GM18505 (cell line): ENCODE measurements at regions not wholly inside any gene's neighbourhood (a gene's known extent, or its start where the extent isn't known, plus 50 kb on each side); places are given as distances from the start of the nearest gene placed in this dataset.

ENCODE experiments used
- ATAC-seq: cut with Tn5 transposase; IDR thresholded peaks from one replicate; pipeline ENCODE4 v1.9.1; 2021; ENCODE audit not compliant: unreplicated experiment
- POLR2A ChIP-seq: IDR thresholded peaks from 4 replicates; pipeline ENCODE4 v1.6.1; 2011; ENCODE audit warnings: borderline replicate concordance; ENCODE audit not compliant: insufficient read depth, insufficient read length; ENCODE audit errors: extremely low read depth

GRCh38 chr2:562391-563364 is 114.5 kb downstream of the TMEM18 start:
- ATAC-seq = no peak

DNA sequence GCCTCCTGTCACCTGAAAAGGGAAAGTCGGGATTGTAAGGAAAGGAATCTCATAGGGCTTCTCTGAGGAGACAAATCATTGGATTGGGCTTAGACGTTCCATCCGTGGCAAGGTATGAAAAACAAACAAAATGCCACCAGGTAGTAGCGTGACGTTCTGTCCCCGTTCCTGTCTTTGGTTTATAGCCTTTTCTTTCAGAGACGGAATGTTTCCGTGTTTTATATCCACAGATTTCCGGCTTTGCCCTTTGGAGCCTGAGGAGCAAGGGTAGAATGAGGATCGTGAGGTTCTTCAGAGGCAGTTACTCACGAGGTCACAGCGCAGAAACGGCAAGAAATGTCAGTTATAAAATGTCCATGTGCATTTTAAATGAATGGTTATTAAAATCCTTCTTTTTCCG is 118.3 kb downstream of the TMEM18 start:
- ATAC-seq = no peak

More at GRCh38 chr2:562391-563364, 114.5 kb downstream of the TMEM18 start:
- no peak for TF ChIP-seq POLR2A

GRCh38 chr2:558302-558642 is 118.9 kb downstream of the TMEM18 start:
- ATAC-seq = no peak
- no peak for TF ChIP-seq POLR2A

More for the DNA sequence above, 118.3 kb downstream of the TMEM18 start:
- no peak for TF ChIP-seq POLR2A

DNA sequence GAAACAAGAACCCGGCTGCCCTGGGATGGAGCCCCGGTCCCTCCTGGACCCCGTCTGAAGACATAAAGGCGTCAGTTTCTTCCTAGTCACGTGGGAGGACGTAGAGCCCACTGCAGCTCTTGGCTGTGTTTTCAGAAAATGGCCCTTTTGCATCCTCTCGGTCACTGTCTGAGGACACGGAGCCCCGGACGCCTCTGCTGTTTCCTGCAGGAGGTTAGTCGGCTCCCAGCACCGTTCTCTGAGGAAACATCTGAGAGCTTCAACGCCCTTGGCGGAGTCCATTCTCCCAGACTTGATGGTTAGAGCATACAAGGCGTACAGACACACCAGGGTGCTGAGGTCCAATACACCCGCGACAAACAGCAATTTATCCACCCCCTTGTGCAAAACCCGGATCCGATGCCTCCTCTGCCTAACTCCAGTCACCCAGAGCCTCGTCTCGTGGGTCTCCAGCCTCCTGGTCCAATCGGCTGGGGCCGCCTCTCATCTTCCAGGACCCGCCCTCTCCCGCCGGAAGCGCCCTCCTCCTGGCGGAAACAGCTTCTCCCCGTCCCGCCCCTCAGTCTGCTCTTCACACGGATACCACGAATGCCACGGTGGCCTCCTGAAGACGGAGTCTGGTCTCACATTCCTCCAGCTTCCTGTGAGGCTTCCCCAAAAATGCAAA is 119.4 kb downstream of the TMEM18 start:
- TF ChIP-seq POLR2A = no peak
- no peak for ATAC-seq

DNA sequence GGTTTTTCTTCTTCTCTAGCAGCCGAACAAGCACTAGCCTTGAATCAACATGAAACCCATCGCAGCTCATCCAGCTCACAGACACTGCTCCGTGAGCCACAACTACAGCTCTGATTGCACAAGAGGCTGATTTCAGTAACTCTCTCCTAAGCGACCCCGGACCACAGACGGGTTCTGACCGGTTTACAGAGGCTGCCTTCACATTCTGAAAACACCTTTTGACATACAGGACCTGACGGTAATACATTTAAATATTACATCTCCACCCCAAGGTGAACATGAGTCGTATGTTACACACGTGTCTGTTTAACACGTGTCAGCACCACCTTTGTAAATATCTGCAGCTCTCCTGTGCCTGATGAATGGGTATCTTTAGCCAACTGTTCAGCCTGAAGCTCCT is 120.7 kb downstream of the TMEM18 start:
- TF ChIP-seq POLR2A = no peak
- ATAC-seq = no peak

GRCh38 chr2:555164-555922 is 121.9 kb downstream of the TMEM18 start:
- no peak for ATAC-seq
- no peak for TF ChIP-seq POLR2A

DNA sequence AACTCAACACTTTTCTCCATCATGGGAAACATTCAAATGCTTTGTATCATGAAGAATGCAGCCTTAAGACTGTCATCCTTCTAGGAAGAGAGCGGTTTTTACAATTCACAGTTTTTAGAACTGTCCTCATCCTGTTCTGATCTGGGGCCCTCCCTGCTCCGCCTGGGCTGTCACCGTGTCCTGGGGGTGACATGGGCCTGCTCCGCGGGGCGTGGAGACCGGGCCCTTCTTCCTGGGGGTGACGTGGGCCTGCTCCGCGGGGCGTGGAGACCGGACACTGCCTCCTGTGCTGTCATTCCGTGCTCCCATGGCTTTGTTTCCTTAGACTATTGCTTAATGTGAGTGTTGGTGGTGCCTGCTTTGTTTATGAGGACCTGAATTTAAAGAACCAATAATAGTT is 122.8 kb downstream of the TMEM18 start:
- TF ChIP-seq POLR2A = no peak
- ATAC-seq = no peak

DNA sequence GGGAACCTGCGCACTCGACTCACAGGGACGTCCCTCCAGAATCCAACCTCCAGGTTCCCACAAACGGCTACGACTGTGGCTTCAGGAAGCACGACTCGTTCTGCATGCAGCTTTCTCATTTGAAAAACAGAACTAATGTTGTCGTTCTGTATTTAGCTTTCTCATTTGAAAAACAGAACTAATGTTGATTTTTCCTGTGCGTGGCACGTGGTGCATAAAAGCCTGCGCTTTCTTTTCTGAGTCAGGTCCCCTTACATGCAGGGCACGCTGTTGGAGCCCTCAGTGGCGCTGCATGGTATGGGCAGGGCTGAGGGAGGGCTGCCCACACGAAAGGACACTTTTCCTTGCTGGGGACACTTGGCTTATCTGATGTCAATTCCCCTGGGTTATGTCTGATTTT is 124.3 kb downstream of the TMEM18 start:
- no peak for TF ChIP-seq POLR2A
- ATAC-seq = no peak

DNA sequence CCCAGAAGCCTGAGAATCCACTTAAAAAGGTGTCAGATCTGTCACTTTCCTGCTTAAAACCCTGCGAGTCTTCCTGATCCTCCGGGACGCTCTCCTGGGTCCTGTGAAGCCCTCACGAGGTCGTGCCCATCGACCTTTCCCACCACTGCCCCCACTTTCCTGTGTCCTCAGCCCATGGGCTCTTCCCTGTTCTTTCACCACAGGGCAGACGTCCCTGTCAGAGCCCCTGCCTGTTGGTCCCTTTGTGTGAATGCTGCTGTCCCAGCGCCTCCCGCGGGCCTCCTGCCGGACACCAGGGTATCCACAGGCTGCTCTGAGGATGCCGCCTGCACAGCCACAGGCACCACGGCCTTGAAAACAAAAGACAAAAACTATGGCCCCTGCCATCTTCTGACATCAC is 125.6 kb downstream of the TMEM18 start:
- no peak for TF ChIP-seq POLR2A
- ATAC-seq = no peak

DNA sequence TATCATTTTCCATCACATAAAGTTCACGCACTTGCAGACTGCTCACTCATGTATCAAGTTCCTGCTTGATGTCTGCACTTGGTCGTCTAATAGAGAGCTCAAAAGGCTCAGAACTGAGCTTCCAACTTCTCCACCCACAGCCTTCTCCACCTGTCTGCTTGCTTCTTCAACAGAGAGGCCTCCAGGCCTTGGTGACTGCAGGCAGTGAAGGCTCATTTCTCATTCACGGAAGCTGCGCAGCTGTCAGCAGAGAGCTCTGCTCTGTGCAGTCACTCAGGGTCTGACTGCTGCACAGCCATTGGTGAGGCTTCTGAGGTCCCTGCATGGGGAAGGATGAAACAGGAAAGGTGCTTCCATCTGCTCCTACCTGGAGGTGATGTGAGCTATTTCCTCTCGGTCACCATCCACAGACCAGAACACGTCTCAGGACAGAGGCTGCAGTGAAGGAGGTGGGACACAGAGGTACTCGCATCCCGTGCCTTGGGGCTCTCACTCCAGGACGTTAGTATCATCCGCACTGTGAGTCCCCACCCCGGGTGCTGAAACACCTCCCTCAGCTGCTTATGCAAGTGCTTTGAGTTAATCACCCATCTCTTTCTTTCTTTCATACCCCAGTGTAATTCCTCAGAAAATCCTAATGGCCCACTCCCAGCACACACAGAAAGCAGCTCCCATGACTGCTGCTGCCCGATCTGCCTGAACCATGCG is 126.2 kb downstream of the TMEM18 start:
- no peak for TF ChIP-seq POLR2A
- no peak for ATAC-seq

- no peak for TF ChIP-seq POLR2A
- ATAC-seq = no peak
Measured at GRCh38 chr2:545711-546650, 131.2 kb downstream of the TMEM18 start.

- no peak for ATAC-seq
- no peak for TF ChIP-seq POLR2A
Measured at GRCh38 chr2:545228-545627, 132.0 kb downstream of the TMEM18 start.
